NCI-H2081 treated with DMSO at 0.1 percent for 48 hours (cell line): ENCODE measurements at regions not wholly inside any gene's neighbourhood (a gene's known extent, or its start where the extent isn't known, plus 50 kb on each side); places are given as distances from the start of the nearest gene placed in this dataset.

Experiments used
- DNase-seq: peaks from one replicate; lab custom pipeline; 2025; lab: John Stamatoyannopoulos, UW

DNA sequence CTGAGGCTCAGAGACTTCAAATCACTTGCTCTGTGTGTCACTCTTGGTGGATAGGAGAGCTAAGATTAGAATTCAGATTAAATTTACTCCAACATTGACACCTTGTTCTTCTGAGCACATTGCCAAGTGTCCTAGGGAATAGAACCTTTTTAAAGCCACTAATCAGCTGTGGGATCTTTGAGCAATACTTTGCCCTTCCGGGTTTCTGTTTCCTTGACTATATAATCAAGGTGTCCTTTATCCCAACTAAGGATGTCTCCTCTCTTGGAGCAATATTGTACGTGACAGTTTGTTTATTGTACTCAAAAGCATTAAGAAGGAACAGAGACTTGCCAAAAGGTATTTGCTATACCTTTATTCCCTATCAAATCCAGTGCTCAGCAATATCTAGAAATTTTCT lies 170.9 kb upstream of the CADPS start:
- DNase-seq, result no peak

DNA sequence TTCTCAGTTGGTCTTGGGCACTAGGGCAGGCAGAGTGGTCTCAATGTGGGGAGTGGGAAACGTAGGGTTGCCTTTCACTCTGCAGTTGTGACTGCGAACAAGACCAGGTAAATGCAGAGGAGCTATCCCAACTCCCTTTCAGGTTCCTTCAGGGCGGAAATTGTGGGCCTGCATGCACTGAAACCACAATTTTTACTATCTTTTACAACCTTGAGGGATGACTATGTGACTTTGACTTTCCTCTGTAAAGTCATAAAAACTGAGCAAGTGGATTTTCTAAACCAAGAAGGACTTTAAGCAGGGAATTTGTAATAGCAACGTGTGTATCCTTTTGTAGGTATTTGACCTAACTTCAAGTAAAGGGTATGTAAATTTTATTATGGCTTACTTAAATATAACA lies 171.4 kb upstream of the CADPS start:
- DNase-seq, result no peak

GRCh38 chr3:63047068-63047467 lies 171.9 kb upstream of the CADPS start:
- DNase-seq, result no peak

DNA sequence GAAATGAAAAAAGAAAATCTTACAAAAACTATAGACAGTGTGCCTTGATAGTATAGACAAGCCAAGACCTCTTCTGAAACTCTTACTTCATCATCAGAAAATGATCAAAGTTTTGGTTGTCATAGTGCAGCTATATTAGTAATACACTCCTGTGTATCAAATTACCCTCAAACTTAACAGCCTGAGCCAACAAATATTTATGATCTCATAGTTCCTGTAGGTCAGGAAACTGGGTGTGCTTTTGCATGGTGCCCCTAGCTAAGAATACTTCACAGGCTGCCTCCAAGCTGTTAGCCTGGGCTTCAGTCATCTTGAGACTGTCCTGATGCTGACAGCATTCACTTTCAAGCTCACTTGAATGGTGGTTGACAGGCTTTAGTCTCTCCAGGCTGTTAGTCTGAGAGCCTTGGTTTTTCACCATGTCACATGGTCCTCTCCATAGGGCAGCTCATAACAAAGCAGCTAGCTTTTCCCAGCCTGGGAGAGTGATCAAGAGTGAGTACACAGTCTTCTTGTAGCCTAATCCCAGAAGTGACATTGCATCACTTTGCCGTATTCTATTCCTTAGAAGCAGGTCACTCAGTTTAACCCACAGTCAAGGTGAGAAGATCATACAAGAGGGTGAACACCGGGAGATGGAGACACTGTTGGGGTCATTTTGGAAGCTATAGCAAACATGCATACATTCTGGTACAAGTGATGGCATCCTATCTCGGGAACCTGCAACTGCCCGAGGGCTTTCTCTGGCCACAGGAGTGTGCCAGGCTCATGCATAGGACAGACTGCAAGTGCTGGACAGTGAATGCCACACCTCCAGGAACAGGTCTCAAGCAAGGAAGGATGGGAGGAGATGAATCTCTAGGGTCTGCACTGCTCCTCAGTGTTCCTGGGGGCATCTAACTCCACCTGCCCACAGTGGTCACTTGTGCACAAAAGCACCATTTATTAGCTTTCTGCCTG lies 173.4 kb upstream of the CADPS start:
- DNase-seq, result no peak

DNA sequence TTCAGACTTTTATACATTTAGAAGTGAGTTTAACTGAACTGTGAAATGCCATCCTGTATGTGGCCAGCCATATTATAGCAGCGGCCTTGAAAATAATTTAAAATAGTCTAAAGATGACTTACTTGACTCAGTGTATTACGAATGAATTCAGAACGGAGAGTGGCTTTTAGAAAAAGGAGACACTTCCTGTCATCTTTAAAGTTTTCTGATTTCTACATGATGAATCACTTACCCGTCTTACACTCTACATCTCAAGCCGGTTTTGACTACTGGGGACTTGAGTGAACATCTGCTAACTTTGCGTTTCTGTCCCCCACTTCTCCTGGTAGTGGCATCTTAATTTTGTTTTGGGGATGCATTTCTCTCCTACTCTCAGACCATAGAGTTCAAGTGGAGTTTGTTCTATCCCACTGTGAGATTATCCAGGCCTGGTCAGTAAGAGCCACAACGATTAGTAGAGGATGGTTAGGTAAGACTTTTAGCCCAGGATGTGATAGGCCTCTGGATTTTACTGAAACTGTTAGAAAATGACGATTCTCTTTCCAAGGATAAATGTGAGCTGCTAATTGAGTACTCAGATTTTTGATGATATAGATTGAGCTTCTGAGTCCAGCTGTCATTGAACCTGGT lies 175.4 kb upstream of the CADPS start:
- no peak for DNase-seq

DNA sequence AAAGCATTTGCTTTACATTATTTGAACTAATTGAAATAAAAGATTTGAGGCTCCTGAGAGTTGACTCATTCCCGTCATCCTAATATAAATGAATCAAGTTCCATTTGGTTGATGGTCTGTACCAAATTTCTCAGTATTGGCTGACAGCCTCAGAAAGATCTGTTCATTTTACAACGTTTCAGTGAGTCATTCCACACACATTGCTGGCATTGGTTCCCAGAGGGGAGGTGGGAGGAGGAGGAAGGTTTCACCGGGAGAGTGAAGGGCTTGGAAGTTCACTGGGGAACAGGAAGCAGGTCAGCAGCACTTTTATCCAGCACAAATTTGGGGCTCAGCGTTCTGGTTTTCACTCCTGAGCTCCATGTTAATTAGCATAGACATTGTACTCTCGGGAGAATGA lies 176.7 kb upstream of the CADPS start:
- no peak for DNase-seq

DNA sequence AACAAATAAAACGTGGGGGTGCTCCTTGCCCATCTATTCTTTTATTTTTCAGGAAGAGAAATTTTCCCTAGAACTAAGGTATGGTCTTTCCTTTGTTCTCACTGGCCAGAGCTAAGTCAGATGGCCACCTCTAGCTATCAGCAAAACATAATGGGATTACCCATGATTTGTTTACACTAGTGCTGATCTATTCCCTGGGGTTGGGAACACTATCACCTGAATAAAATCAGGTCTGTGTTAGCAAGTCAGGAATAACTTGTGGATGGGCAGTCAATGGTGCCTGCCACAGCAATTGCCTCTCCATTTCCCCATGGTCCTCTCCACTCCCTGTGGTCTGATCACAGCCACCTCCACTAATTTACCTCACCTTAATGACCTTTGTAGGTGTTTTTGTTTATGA lies 181.7 kb upstream of the CADPS start:
- no peak for DNase-seq

GRCh38 chr3:63060412-63060811 lies 185.2 kb upstream of the CADPS start:
- no peak for DNase-seq

DNA sequence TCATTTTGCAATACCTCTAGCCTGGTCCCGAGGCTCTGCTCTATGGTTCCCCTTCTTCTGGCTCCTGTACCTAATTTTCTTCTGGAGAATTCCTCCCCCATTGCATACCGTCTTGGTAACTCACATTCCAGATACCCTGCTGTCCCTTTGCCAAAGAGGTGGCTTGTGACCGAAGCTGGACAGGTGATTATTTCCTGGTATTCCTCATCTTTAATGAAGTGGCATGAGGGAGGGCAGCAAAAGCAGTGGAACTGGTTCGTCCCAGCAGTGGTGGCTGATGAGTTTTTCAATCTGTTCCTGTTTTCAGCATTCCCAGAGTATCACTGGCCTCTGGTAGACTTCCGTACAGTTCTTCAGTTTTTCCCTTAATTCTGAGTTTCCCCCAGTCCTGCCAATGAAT lies 186.2 kb upstream of the CADPS start:
- DNase-seq, result no peak

DNA sequence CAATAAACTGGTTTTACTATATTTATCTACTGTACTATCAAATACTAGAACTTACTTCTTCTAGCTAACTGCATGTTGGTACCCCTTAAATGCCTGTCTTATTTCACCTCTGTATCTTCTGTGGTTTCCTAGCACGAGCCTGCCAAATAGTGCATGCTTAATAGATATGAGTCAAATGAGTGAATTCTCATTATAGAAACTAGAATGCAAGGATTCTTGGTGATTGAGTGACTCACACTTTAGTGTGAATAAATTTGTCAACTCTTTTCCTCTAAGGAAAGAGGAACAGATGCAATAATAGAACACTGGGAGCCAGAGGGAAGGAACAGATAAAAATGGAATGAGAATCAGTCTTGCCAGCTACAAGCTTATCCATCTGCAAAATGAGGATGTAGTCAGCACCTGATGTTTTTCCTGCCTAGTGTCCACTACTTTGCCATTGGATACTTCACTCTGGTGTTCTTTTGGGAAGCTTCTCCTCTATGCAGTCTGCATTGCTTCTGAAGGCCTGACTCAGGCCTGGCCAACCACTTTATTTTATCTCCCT lies 189.1 kb upstream of the CADPS start:
- DNase-seq, result no peak

DNA sequence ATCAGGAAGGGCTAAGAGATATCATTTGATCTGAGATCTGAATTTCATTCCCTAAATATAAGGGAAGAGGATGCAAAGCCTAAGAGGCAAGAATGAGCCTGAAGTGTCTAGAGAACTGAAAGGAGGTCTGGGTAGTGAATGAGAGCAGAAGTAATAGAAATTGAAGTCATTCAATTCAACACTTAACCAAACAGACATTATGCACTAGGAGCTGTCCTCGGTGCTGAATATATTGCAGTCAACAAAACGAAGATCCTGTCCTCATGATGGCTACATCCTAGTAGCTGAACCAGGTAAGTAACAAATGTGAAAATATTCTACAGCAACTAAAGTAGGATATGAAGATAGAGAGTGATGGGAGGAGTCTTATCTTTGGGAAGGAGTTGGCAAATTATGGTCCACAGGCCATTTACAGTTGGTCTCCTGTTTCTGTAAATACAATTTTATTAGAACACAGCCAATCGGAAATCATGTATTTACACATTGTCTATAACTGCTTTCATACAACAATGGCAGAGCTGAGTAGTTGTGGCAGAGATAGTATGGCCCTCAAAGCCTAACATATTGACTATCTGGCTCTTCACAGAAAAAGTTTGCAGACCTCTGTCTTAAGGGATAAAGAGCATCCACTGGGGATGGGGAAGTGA lies 192.9 kb upstream of the CADPS start:
- no peak for DNase-seq

DNA sequence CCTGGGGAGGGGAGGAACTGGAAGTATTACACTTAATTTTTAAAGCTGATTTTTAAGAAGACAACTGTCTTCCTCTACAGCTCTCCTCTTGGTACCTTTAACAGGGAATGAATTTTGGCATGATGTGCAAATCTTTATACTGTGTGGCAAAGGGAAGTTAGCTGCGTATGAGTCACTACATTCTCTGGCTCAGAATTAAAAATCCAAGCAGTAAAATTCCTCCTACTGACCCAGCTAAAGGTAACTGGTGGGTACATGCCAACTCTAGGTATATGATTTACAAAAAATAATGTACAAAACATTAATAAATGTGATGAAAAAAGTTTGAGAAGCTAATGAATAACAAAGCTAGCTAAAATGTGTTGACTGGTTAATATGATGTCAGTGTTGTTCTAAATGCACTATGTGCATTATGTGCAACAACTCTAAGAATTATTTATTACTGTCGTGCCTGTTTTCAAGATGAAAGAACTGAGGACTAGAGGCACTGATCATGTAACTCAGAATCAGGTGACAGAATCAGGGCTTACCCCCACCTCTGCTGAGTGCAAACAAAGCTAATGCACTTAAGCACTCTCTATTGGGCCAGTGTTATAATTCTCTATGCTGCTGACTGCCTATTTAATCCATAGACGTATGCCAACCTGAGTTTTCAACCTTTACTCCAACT lies 194.7 kb upstream of the CADPS start:
- no peak for DNase-seq

- no peak for DNase-seq
Measured at GRCh38 chr3:63070476-63070810, 195.2 kb upstream of the CADPS start.

DNA sequence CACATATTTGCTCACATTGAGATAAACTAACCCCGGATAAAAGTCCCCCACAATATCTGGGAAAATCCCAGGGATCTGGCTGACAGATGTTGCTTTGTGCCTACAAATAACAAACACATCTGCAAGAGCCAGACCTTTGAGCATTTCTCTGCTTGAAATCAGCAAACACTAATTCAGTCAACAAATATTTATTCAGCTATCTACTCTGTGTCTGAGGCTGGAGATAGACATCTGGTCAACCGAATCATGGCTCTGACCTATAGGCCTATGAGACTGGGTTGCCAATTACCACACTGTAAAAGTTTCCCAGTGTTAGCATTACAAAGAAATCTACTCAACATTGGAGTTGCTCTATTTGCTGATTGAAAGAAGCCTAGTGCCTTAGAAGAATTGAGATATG lies 201.1 kb upstream of the CADPS start:
- DNase-seq, result no peak

DNA sequence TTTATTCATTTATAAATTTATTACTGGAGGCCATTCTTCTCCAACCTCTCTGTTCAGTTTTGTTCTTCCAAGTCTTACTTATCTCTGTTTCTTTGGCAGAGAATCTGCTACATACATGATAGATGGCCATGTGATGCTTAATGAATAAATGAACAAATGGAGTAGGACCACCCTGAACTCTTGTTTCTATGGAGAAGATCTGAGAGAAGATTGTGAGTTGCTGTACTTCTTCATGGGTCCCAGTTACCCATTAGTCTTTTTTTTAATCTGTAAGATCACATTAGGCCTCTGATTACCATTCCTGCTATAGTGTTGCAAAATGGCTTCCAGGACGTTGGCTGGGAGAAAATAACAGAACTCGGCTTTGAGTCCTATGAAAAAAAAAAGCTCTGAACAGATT lies 191.9 kb upstream of the SYNPR start:
- DNase-seq, result no peak

DNA sequence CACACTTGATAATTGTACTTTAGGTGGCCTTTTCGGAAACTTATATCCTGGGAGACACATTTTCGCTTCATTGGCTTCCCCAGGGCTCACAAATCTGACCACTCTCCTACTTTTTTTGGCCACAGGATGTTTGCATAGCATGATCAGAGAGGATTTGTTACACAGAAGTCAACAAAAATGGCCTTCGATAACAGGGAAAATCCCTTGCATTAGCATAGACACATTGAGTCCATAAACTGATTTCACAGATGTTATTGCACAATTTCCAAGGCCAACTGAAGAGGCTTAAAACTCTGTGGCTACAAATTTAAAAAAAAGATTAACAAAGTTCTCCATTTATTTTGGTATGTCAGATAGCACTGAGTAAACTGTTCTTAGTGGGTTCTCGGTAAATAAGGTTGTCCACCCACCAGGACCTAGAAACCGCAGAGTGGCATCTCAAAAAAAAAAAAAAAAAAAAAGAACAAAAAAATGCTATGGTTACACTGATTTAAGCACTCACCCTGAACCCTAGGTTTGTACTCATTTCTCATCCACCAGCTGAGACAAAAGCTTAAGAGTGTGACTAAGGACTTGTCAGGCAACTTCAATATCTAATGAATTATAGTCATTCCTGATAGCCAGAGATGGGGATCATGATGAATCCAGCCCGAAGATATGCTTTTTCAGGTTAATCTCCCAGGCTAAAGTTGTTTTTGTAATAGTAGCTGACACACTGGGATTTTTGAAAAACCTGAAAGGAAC lies 188.9 kb upstream of the SYNPR start:
- DNase-seq, result no peak

DNA sequence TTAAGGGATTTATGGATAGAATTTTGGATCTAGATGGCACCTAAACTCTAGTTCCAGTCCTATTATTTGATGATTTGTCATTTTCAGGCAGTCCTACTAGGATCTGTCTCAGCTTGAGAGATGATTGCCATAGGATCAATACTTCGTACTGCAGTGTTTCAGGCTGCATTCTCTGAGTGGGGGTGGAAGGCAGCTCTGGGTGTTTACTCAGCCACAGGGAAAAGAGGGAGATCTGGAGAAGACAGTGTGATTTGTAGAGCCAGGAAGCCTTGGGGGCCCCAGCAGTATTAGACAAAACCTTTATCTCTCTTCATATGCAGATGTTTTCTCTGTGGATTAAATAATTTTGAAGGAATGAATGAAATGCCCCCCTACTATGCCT lies 188.4 kb upstream of the SYNPR start:
- DNase-seq, result no peak

- no peak for DNase-seq
Measured at GRCh38 chr3:63090656-63091055, 187.5 kb upstream of the SYNPR start.

- DNase-seq, result no peak
Measured at GRCh38 chr3:63092515-63092914, 185.6 kb upstream of the SYNPR start.

- no peak for DNase-seq
Measured at GRCh38 chr3:63094642-63095408, 183.3 kb upstream of the SYNPR start.
